GM19324 (cell line): ENCODE measurements at regions not wholly inside any gene's neighbourhood (a gene's known extent, or its start where the extent isn't known, plus 50 kb on each side); places are given as distances from the start of the nearest gene placed in this dataset.
"Not testable (repeated sequence)": the region's sequence is repeated elsewhere in the genome, so short reads cannot be mapped to it uniquely, and the experiment has no call there.

Source experiments
- ATAC-seq: cut with Tn5 transposase; IDR thresholded peaks from one replicate; pipeline ENCODE4 v1.9.1; 2021; ENCODE audit warnings: mild to moderate bottlenecking, moderate library complexity; ENCODE audit not compliant: unreplicated experiment, low FRiP score

DNA sequence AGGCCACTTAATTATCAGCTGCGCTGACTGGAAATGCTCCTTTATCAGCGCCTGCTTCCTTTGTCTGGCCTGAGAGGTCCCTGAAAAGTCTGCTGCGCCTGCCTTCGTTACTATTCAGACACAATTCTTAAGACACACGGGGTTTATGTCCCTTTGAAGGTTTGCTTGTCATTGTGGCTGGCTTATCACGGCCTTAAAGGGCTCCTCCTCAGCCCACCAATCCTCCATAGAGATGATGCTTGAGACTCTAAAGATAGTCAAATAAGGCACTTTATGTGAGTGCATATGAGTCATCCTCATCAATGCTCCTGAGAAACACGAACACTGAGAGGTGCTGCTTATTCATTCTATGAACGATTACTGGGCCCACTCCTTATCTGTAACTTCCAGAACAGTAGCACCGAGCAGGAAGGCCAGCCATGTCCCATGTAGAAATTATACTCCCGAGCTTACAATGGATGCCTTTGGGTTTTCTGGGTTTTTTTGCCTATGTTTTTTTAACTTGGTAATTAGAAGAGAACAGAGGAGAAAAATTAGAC lies 1268.2 kb upstream of the TMEM132C start:
- no peak for ATAC-seq

DNA sequence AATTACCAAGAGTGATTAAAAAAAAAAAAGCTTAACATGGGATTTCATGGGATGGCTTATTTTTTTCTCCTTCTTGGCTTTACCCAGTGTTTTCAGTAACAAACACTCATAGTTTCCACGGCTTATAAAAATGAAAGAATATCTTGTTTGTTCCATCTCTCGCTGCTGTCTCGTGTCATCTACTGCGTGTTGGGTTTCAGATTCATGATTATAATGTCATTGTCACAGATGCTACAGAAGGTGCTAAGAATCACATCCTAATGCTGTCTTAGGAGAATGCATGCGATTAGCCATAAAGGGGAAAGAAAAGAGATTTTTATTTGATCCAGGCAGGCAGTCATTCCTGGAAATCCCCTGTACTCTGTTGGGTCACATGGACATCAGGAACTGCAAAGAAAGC lies 1267.6 kb upstream of the TMEM132C start:
- ATAC-seq = no peak

DNA sequence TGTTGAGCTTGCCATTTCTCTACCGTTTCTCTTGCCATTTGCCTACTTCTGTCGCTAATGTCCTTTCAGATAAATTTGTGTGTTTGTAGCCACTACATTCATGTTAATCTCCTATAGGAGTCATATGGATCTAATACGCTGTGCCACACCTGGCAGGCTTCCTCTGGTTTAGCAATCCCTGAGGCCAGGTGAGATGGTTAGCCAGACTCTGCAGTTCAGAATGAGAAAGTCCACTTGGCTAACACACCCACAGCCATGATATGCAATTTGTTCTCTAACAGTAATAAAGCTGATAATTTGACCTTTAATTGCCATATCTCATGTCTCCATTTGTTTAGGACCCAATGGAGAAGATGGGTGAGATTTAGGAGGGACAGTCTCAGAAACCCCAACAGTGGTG lies 1261.6 kb upstream of the TMEM132C start:
- ATAC-seq = no peak

DNA sequence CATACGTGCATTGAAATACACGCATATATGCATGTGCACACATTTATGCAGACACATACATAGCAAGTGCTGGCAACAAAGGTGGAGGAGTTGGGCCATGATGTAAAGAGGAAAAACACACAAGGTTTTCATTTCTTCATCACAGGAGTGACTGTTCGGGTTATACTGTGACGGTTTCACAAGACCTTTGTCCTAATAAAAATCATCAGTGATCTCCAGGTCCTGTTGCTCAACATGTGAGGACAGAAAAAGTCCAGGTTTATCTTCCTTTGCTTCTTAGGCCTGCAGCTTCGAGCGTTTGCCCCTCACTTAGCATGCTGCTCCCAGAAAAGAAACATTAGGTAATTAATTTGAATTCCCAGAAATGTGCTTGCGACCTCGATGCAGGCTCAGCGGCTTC lies 1260.0 kb upstream of the TMEM132C start:
- no peak for ATAC-seq

DNA sequence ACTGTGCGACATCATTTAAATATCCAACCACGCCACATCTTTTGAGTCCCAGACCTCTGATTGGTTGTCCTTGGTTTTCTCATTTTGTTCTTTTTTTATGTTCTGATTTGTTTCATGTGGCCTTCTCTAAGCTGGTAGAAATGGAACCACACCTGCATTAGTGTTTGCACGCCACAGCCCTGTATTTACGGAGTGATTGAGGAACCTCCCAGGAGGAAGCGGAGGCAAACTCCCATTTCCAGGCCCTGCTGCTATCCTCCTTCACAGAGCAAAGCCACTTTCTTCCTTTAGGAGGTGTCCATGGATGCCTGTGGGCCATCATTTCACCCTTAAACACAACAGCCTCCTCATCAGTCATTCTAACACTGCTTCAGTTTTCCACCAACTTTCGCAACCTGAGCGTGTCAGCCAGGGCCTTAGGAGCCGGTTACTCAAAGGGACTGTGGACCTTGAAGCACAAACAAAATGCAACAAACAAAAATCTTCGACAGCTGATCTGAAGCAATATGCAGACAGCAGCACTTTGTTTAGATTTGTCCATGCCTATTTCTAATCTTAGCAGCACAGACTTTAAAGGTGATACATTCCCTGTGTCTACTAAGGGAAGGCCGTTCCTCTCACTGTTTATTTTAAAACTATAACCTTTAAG lies 1258.1 kb upstream of the TMEM132C start:
- no peak for ATAC-seq

DNA sequence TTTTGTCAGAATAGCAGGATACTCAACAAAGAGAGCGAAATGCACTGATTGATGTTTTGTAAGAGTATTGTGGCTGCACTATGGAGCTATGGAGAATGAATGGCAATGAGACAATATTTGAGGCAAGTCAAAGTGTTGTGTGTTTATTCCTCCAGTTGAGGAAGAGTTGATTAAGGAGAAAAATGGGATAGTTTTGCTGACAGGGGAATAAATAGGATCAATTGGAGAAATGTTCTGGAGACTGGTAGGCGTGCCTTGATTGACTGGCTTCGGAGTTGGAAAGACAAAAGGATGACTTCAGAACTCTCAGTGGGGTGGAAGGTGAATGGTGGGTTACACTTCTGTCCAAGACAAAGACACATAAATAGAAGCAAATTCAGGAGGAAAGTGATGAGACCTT lies 1254.9 kb upstream of the TMEM132C start:
- ATAC-seq = no peak

DNA sequence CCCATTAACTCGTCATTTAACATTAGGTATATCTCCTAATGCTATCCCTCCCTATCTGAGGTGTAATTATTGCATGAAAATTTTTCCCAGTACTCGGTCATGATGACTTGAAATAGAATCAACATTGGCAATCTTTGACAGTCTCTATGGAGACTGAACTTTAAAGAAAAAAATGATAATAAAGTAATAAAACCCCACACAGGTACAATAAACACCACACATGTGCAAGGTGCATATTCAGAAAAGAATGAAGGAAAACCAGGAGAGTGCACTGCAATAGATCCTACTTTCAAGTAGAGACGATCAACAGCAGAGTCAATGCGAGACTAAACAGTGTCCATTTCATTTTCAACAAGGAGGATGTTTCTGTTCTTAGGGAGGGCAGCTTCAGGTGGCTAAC lies 1253.8 kb upstream of the TMEM132C start:
- ATAC-seq = no peak

DNA sequence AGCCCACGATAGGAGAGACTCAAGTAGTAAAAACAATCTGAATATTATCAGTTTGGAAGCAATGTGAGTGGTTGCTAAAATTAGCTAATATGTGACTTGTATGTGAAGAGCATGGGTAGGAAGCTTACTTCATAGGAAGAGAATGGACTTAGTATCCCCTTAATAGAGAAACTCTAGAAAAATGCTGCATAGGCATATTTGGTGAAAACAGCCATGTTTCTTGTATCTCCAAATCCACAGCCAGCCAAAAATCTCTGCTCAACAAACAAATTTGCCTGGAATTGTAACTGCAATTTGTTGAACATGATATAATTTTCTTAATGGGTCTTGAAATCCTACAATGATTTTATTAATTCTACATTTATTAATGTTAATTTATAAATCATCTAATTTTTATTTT lies 1252.9 kb upstream of the TMEM132C start:
- no peak for ATAC-seq

DNA sequence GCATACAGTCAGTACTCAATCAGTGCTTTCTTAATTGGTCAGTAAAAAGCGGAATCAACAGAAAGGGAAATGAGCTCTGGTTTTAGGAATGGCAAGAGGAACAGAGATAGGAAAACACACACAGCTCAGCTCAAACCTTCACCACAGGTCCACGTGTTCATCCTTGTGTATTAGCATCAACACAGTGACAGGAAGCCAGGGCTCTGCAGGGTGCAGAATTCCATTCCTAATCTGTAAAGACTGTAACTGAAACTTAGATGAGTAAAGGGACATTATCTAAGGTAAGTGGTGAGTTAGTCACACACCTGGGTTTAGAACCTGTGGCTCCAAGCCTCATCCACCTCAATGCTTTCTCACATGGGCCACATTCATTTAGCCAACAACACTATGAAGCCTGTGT lies 1242.2 kb upstream of the TMEM132C start:
- no peak for ATAC-seq

DNA sequence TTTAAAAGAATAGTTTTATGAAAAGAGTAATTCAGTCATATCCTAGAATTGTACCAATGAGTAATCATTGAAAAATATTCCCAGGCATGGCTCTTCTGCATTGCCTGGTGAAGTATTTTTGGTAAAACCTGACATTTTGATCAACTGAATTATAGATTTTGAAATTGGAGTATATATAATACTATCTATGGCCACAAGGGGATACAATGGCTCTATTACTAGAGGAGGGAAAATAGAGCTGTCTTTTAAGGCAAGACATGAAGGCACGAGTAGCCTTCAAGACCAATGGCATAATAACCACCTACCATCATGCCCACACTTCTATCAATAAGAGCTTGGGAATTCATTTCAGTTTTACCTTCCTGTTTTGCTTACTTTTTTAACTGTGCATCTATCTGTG lies 1241.4 kb upstream of the TMEM132C start:
- no peak for ATAC-seq

DNA sequence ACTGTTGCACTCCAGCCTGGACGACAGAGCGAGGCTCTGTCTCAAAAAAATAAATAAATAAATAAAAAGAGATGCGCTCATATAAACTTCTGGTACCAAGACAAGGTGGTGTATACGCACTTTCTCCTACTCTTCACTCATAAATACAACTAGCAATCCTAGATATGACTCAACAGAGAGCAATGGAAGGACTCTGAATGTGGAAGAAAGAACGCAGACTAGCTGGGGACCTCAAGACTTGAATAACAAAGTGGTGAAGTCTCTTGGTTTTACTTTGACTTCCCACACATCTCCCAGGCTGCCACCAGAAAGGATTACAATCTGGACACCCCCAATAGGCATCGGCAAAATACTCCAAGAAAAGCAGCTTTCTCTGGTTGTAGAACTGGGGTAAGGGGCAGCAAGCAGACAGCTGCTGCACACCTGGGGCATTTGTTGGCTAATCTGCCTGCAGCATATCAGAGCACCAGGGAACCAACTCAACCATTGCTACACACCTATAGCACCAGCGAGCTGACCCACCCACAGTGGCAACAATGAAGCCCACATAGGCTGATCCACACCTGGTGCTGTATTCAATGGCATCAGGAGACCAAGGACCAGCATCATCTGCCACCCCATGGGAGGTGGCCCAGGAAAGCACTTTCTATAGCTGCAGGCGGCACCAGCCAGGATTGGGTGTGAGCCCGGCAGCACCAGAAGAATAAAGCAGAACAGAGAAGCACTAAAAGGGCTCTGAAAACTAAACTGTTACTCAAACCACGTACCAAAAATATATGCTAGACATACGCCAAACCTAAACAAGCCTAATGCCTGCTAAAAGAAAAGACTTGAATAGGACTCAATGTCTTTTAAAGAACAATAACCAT lies 1231.7 kb upstream of the TMEM132C start:
- ATAC-seq = no peak

DNA sequence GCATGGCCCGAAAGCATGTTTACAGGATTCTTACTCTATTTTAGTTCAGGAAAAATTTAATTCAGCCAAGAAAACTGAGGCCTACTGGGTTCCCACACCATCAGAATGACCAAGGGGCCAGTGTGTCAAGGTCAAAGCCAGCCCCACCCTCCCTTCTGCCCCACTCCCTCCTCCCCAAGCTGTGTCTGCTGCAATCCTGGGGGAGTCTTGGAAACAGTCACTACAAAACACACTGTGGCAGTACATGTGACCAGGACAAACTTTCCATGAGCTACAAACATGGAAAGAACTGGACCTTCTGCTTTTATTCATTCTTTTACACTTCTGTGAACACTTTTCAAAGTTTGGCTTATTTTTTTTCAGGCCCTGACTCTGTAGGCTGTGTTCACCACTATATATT lies 1228.8 kb upstream of the TMEM132C start:
- ATAC-seq = no peak

DNA sequence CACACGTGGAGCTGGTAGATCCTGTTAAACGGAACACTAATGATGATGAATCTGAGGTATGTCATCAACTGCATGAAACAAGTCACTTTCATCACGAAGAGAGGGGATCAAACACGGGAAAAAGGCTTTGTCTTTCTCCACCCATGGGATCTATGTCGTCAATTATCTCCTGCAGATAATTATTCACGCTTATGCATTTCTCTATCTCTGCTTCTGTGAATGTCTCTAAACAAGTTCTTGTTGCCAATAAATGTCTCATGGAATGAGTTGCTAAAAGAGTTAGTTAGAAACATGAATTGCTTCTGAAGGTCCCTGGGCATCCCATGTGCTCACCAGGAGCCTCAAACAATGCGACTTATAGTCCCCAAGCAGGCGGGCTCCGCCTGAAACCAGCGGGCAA lies 1228.2 kb upstream of the TMEM132C start:
- no peak for ATAC-seq

DNA sequence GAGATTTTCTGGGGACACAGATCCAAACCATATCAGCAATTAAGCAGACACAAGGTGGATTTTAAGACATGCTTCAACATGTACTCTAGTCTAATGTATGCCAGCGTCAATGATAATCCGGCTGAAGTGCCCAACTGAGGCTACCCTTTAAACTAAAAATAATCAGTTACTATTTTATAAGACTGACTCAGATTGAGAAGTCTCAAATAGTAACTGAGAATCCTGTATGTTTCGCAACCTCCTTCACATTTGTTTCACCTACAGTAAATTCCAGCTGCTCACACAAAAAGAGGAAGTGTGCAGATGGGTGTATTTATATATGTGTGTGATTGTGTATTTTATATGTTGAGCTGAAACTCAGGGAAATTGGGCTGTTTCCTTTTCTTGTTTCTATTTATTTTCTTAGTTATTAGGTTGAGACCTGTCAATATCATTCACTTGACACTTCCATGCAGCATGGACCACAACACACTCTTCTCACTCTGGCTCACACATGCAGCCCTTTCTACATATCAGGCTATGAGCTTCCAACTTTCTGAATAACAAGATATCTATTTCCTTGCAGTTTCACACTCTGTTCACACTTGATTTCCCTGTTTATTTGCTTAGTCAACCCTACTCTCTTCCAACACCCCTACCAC lies 1224.9 kb upstream of the TMEM132C start:
- peak; percentile 76 for ATAC-seq

DNA sequence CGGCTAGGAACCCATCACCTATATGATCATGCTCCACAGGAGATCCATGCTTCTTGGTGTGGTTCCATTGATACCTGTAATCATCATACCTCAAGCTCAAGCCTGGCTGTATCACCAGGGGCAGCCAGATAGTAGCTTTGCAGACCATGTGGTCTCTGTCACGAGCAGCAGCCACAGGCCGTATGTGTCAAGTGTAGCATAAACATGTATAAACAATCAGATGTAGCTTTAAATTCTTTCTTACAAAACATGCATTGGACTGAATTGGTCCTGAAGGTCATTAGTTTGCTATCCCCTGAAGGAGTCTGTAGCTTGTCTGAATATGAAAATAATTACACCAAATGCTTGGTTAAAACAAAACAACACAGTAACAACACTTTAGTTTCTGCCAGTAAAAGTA lies 1223.2 kb upstream of the TMEM132C start:
- no peak for ATAC-seq

DNA sequence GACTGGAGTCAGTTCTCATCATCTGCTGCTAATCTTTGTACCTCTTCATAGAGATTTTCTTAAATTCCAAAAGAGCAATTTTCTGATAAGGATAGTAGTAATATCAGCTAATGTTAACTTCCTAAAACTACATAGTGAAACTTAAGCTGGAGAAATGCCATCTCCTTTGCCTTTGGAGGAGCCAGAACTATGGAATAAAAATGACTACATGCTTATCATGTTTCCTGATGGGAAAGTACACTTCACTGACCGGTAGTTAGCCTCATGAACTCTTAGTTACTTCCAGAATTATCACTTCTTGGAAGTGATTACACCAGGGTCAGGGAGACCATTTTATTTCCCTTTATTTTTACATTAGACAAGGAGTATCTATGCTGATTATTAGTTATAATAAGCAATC lies 1222.1 kb upstream of the TMEM132C start:
- ATAC-seq = no peak

DNA sequence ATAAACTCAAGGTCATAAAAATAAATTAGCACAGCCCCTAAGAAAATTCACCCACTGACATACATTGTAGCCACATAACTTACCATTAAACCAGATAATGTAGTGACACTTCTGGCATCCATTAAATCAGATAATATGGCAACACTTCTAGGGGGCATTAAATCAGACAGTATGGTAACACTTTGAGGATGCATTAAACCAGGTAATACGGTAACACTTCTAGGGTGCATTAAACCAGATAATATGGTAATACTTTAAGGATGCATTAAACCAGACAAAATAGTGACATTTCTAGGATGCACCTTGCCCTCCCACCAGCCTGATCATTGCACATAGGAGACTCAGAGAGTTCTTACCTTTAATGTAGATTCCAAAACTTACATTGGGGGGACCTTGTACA lies 1220.5 kb upstream of the TMEM132C start:
- ATAC-seq = no peak

DNA sequence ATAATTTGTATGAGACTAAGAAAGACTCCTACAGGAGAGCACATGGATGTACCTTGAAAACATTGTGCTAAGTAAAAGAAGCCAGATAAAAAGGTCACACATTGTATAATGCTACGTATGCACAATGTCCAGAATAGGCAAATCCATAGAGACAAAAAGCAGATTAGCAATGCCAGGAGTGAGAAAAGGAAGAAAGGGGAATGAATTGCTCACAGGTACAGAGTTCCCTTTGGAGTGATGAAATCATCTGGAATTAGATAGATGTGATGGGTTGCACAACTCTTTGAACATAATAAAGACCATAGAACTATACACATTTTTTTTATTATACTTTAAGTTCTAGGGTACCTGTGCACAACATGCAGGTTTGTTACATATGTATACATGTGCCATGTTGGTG lies 1218.9 kb upstream of the TMEM132C start:
- ATAC-seq = no peak

DNA sequence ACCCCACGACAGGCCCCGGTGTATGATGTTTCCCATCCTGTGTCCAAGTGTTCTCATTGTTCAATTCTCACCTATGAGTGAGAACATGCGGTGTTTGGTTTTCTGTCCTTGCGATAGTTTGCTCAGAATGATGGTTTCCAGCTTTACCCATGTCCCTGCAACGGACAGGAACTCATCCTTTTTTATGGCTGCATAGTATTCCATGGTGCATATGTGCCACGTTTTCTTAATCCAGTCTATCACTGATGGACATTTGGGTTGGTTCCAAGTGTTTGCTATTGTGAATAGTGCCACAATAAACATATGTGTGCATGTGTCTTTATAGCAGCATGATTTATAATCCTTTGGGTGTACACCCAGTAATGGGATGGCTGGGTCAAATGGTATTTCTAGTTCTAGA lies 1218.4 kb upstream of the TMEM132C start:
- not testable (repeated sequence) for ATAC-seq

DNA sequence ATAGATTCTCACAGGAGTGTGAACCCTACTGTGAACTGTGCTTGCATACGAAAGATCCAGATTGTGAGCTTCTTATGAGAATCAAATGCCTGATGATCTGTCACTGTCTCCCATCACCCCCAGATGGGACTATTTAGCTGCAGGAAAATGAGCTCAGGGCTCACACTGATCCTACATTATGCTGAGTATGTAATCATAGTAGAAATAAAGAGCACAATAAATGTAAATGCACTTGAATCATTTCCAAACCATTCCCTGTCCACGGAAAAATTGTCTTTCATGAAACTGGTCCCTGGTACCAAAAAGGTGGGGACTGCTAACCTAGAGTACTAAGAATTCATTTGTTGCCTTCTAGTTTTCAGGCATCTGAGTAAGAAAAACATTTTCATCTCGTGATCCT lies 1215.8 kb upstream of the TMEM132C start:
- ATAC-seq = no peak

DNA sequence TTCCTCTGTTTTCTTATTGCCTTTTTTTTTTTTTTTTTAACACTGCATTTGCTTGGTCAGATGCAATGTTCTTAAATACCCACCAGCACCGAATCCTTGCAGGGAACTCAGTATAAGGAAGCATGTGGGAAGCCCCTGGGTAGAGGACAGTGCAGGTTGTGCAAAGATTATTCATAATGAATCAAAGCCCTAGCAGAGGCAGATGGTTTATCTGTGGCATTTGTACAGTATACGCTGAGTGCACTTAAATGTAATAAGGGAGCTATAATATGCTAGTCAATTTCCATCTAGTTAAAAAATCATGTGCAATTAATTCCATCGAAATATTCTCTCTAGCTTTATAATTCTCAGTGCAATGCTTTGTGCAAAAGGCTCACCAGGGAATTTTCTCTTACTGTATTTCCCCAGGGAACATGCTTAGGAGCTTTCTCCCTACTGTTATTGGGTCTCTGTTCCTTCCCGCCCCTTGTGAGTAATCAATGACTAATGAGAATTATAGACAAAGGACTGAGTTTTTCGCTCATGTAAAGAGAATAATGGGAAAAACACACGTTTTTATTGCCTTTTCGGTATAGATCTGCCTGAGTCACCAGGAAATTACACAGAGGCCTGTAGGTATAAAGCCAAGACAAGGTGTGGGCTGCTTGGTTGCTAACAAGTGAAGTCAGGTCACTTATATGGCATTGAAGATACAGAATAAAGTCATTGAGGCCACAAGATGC lies 1214.3 kb upstream of the TMEM132C start:
- no peak for ATAC-seq
